IMR-90 (cell line): ENCODE measurements at regions not wholly inside any gene's neighbourhood (a gene's known extent, or its start where the extent isn't known, plus 50 kb on each side); places are given as distances from the start of the nearest gene placed in this dataset.

Experiments
- ATAC-seq: fragments of 200-7000 bp; cut with Tn5 transposase; 2 replicates; pipeline ENCODE4 v1.9.1; 2020; ENCODE audit warnings: low read depth, mild to moderate bottlenecking, moderate library complexity
- BruUV-seq: library from RNA; stranded (reverse); fragments of 400-500 nt; replicated peaks from 2 replicates; lab custom pipeline; 2021; lab: Mats Ljungman, UMichigan
- CTCF ChIA-PET: fragments of 300-600 bp; formaldehyde crosslinking; extraction: SDS; loops from one replicate; lab custom pipeline; 2021; ENCODE audit warnings: antibody characterized with exemption; lab: Yijun Ruan, JAX
- POLR2A ChIA-PET: fragments of 300-600 bp; sonication (Branson Sonifier 250); formaldehyde crosslinking; loops from one replicate; lab custom pipeline; 2022; ENCODE audit warnings: antibody characterized with exemption; ENCODE audit not compliant: unreplicated experiment; lab: Charles Lee
- DNase-seq: peaks from one replicate; pipeline ENCODE4 v3.0.0; 2013
- H2AFZ ChIP-seq: replicated peaks from 2 replicates; pipeline ENCODE3; 2013; ENCODE audit warnings: low read length, mild to moderate bottlenecking; ENCODE audit not compliant: poor library complexity
- H2AK5ac ChIP-seq: 2 replicates; pipeline ENCODE4 v1.6.1; 2013; ENCODE audit warnings: low read depth, low read length, inconsistent platforms
- H2AK9ac ChIP-seq: replicated peaks from 2 replicates; pipeline ENCODE3; 2013; ENCODE audit warnings: mild to moderate bottlenecking, low read depth, low read length, moderate library complexity; ENCODE audit not compliant: poor library complexity
- H2BK120ac ChIP-seq: 2 replicates; pipeline ENCODE4 v1.6.1; 2013; ENCODE audit warnings: low read depth, low read length, inconsistent platforms
- H2BK15ac ChIP-seq: 3 replicates; pipeline ENCODE4 v1.6.1; 2013; ENCODE audit warnings: low read depth, low read length, inconsistent platforms
- H2BK20ac ChIP-seq: 2 replicates; pipeline ENCODE4 v1.6.1; 2013; ENCODE audit warnings: low read depth, mild to moderate bottlenecking, inconsistent platforms, low read length, moderate library complexity
- H2BK5ac ChIP-seq: 2 replicates; pipeline ENCODE4 v1.6.1; 2013; ENCODE audit warnings: mild to moderate bottlenecking, low read depth, low read length, inconsistent platforms; ENCODE audit not compliant: poor library complexity, severe bottlenecking
- H3K14ac ChIP-seq: replicated peaks from 2 replicates; pipeline ENCODE4 v1.6.1; 2013; ENCODE audit warnings: low read depth, low read length, inconsistent platforms
- H3K18ac ChIP-seq: 2 replicates; pipeline ENCODE4 v1.6.1; 2013; ENCODE audit warnings: low read depth, low read length, control low read depth
- H3K23ac ChIP-seq: 2 replicates; pipeline ENCODE4 v1.6.1; 2013; ENCODE audit warnings: low read depth, low read length, inconsistent platforms
- H3K27ac ChIP-seq: 2 replicates; pipeline ENCODE4 v1.5.1; 2013; ENCODE audit warnings: mild to moderate bottlenecking, control low read depth, low read length; ENCODE audit not compliant: insufficient read depth
- H3K27me3 ChIP-seq: 2 replicates; pipeline ENCODE4 v1.6.1; 2013; ENCODE audit warnings: low read length; ENCODE audit not compliant: control insufficient read depth, insufficient read depth
- H3K36me3 ChIP-seq: 2 replicates; pipeline ENCODE4 v1.6.1; 2013; ENCODE audit warnings: low read length, mixed read lengths; ENCODE audit not compliant: control insufficient read depth, insufficient read depth
- H3K4ac ChIP-seq: 2 replicates; pipeline ENCODE4 v1.6.1; 2013; ENCODE audit warnings: low read depth, low read length, inconsistent platforms
- H3K4me1 ChIP-seq: 2 replicates; pipeline ENCODE4 v1.6.1; 2013; ENCODE audit warnings: low read length, mixed read lengths; ENCODE audit not compliant: control insufficient read depth, insufficient read depth
- H3K4me2 ChIP-seq: 2 replicates; pipeline ENCODE4 v1.6.1; 2013; ENCODE audit warnings: low read depth, mild to moderate bottlenecking, control low read depth, low read length, moderate library complexity
- H3K4me3 ChIP-seq: 2 replicates; pipeline ENCODE4 v1.5.1; 2013; ENCODE audit warnings: low read depth, mild to moderate bottlenecking, control low read depth, low read length, moderate library complexity; ENCODE audit not compliant: insufficient read depth
- H3K56ac ChIP-seq: 2 replicates; pipeline ENCODE4 v1.6.1; 2013; ENCODE audit warnings: low read length, inconsistent platforms; ENCODE audit not compliant: insufficient read depth; ENCODE audit errors: extremely low read depth
- H3K79me1 ChIP-seq, 2 experiments: 2 replicates each; pipeline ENCODE4 v1.6.1; 2013; ENCODE audit warnings: low read length in 2 of 2, inconsistent platforms in 1 of 2, low read depth in 1 of 2
- H3K9ac ChIP-seq: 2 replicates; pipeline ENCODE4 v1.6.1; 2013; ENCODE audit warnings: low read depth, low read length, control low read depth
- H3K9me1 ChIP-seq: 2 replicates; pipeline ENCODE4 v1.6.1; 2013; ENCODE audit warnings: low read length, inconsistent platforms; ENCODE audit not compliant: insufficient read depth
- H3K9me3 ChIP-seq: 2 replicates; pipeline ENCODE4 v1.6.1; 2013; ENCODE audit warnings: low read length; ENCODE audit not compliant: control insufficient read depth, insufficient read depth
- H4K20me1 ChIP-seq: 2 replicates; pipeline ENCODE4 v1.6.1; 2013; ENCODE audit warnings: low read length, inconsistent platforms; ENCODE audit not compliant: insufficient read depth
- H4K5ac ChIP-seq: 2 replicates; pipeline ENCODE4 v1.6.1; 2013; ENCODE audit warnings: mild to moderate bottlenecking, low read depth, low read length, control low read depth
- H4K8ac ChIP-seq, 2 experiments: 2 replicates each; pipeline ENCODE4 v1.6.1; 2013; ENCODE audit warnings: low read depth in 2 of 2, low read length in 2 of 2, control low read depth in 1 of 2, inconsistent platforms in 1 of 2
- H4K91ac ChIP-seq: 2 replicates; pipeline ENCODE4 v1.6.1; 2013; ENCODE audit warnings: low read depth, low read length, inconsistent platforms; ENCODE audit not compliant: insufficient read depth
- CEBPB ChIP-seq: IDR thresholded peaks from 2 replicates; pipeline ENCODE4 v1.6.1; 2012; ENCODE audit warnings: low read depth, low read length, improper control_type of control experiment
- CHD1 ChIP-seq: IDR thresholded peaks from 2 replicates; pipeline ENCODE4 v1.6.1; 2012; ENCODE audit warnings: low read depth, low read length, improper control_type of control experiment
- CTCF ChIP-seq: conservative IDR thresholded peaks from 2 replicates; pipeline ENCODE4 v1.5.1; 2012; ENCODE audit warnings: mild to moderate bottlenecking, low read depth, low read length, improper control_type of control experiment
- MXI1 ChIP-seq: IDR thresholded peaks from 2 replicates; pipeline ENCODE4 v1.6.1; 2012; ENCODE audit warnings: low read depth, mild to moderate bottlenecking, low read length, moderate library complexity, borderline replicate concordance
- NFE2L2 ChIP-seq: fragments of 150-350 bp; IDR thresholded peaks from 2 replicates; pipeline ENCODE4 v1.6.1; 2016; ENCODE audit warnings: low read depth, mild to moderate bottlenecking, low read length
- RAD21 ChIP-seq: IDR thresholded peaks from 2 replicates; pipeline ENCODE4 v1.6.1; 2012; ENCODE audit warnings: low read length, improper control_type of control experiment
- SMC3 ChIP-seq: fragments of 150-350 bp; IDR thresholded peaks from 2 replicates; pipeline ENCODE4 v1.6.1; 2016; ENCODE audit warnings: low read depth, mild to moderate bottlenecking, antibody characterized with exemption, low read length, moderate library complexity
- WGBS, 2 experiments: methylation state at CpG; one replicate each; pipeline versions ENCODE4 v1.1.5 to v1.1.7; 2013; ENCODE audit warnings: missing lambda C conversion rate in 2 of 2; ENCODE audit not compliant: insufficient read length in 1 of 2; ENCODE audit errors: extremely low coverage in 2 of 2; 5-methylcytosine and 5-hydroxymethylcytosine counted together
- dilution Hi-C: fragments of 300-500 bp; cut with HindIII; formaldehyde crosslinking; loops from one replicate; pipeline ENCODE4 v1.14.3; 2018; ENCODE audit warnings: low sequenced_read_pairs; ENCODE audit not compliant: unreplicated experiment
- in situ Hi-C: fragments of 300-500 bp; cut with MboI; formaldehyde crosslinking; loops from 3 replicates; pipeline ENCODE4 v1.14.3; 2019; ENCODE audit warnings: low sequenced_read_pairs, inconsistent platforms, mixed read lengths
- intact Hi-C: fragments of 100-400 bp; cut with micrococcal nuclease; formaldehyde crosslinking; loops from 2 replicates; pipeline ENCODE4 v1.10.0; 2022

GRCh38 chr18:64271975-64272659 is 123.2 kb upstream of the LINC00305 start:
- no peak for ATAC-seq
- CTCF ChIA-PET = no interaction called here
- no peak overlapping the region for H3K23ac ChIP-seq
- no peak overlapping the region for H2BK20ac ChIP-seq
- no peaks in the 10 kb centered on the region for H3K79me1 ChIP-seq
- no peak overlapping the region for H4K91ac ChIP-seq
- H3K9ac ChIP-seq = no peak overlapping the region
- no peak overlapping the region for H4K5ac ChIP-seq
- H4K8ac ChIP-seq = no peak overlapping the region
- no peak overlapping the region for H2BK120ac ChIP-seq
- dilution Hi-C loops (no loop called here), intact Hi-C loops (loop anchor here (1.0 kb wide), 1 partner anchor 23 kb away; no protein-coding TSS in a partner anchor), in situ Hi-C loops (no loop called here)
- no peak for DNase-seq
- H4K20me1 ChIP-seq = no peaks in the 10 kb centered on the region
- no peaks in the 10 kb centered on the region for H3K36me3 ChIP-seq
- H3K18ac ChIP-seq = no peak overlapping the region
- BruUV-seq = no TSS peak
- peaks cover 14% of the 10 kb centered on the region for H3K9me3 ChIP-seq
- no peak overlapping the region for H2AK5ac ChIP-seq
- no peak overlapping the region for H2BK15ac ChIP-seq
- H2BK5ac ChIP-seq = no peak overlapping the region
- no peak overlapping the region for H3K4me3 ChIP-seq
- POLR2A ChIA-PET = no interaction called here
- H2AK9ac ChIP-seq = no peak overlapping the region
- H3K9me1 ChIP-seq = no peaks in the 10 kb centered on the region
- no peak overlapping the region for H3K14ac ChIP-seq
- no peak for TF ChIP-seq CHD1
- no peak for TF ChIP-seq SMC3
- no peak for TF ChIP-seq NFE2L2
- TF ChIP-seq CTCF = no peak
- TF ChIP-seq RAD21 = no peak
- TF ChIP-seq CEBPB = no peak
- TF ChIP-seq MXI1 = no peak
- H2AFZ ChIP-seq = no peak overlapping the region
- no peaks in the 10 kb centered on the region for H3K27me3 ChIP-seq
- WGBS, 2 experiments = no CpG with 5 or more reads among the region's 6 CpGs
- no peak overlapping the region for H3K4ac ChIP-seq
- H3K4me2 ChIP-seq = no peak overlapping the region
- no peaks in the 10 kb centered on the region for H3K4me1 ChIP-seq
- no peak overlapping the region for H3K27ac ChIP-seq
- no peak overlapping the region for H3K56ac ChIP-seq
